K562 (cell line): ENCODE measurements at regions not wholly inside any gene's neighbourhood (a gene's known extent, or its start where the extent isn't known, plus 50 kb on each side); places are given as distances from the start of the nearest gene placed in this dataset.

Experiments
- CBFA2T2 ChIP-seq: fragments of 450-650 bp; conservative IDR thresholded peaks from 2 replicates; pipeline ENCODE4 v1.6.1; 2017; ENCODE audit warnings: mild to moderate bottlenecking
- CBX1 ChIP-seq: sonication (generic); IDR thresholded peaks from 2 replicates; pipeline ENCODE4 v1.6.1; 2016; ENCODE audit warnings: antibody characterized with exemption, low read depth, mild to moderate bottlenecking
- DACH1 ChIP-seq: fragments of 450-650 bp; IDR thresholded peaks from 2 replicates; pipeline ENCODE4 v1.6.1; 2018; ENCODE audit not compliant: partially characterized antibody
- FOXJ2 ChIP-seq: fragments of 200-800 bp; sonication (Bioruptor generic); IDR thresholded peaks from 2 replicates; pipeline ENCODE4 v1.6.1; 2016; ENCODE audit warnings: missing genetic modification characterization, missing compliant biosample characterization
- GTF3C2 ChIP-seq: IDR thresholded peaks from 3 replicates; pipeline ENCODE4 v1.6.1; 2011; ENCODE audit warnings: borderline replicate concordance, mild to moderate bottlenecking, moderate library complexity; ENCODE audit not compliant: insufficient read length; ENCODE audit errors: extremely low read depth
- KDM5B ChIP-seq: fragments of 200-600 bp; sonication (generic); IDR thresholded peaks from 2 replicates; pipeline ENCODE4 v1.6.1; 2012; ENCODE audit warnings: low read depth, mild to moderate bottlenecking, moderate library complexity, low read length, control low read depth, inconsistent platforms; ENCODE audit not compliant: insufficient replicate concordance
- KLF16 ChIP-seq: IDR thresholded peaks from 2 replicates; pipeline ENCODE4 v1.6.1; 2016; ENCODE audit warnings: antibody characterized with exemption
- PHB2 ChIP-seq: fragments of 450-650 bp; IDR thresholded peaks from 2 replicates; pipeline ENCODE4 v1.6.1; 2017; ENCODE audit warnings: low read depth
- RBM34 ChIP-seq: fragments of 200-400 bp; formaldehyde crosslinking; IDR thresholded peaks from 2 replicates; pipeline ENCODE4 v1.6.1; 2018; ENCODE audit warnings: low read length, borderline replicate concordance; ENCODE audit not compliant: insufficient read depth
- REST ChIP-seq, 2 experiments: fragments of 450-650 bp; formaldehyde crosslinking in 1 of 2; IDR thresholded peaks; 2 replicates each; pipeline versions ENCODE4 v1.4.0 to v1.6.1; 2014 to 2020; ENCODE audit warnings: mild to moderate bottlenecking in 2 of 2, borderline replicate concordance in 1 of 2, low read depth in 1 of 2
- RFX1 ChIP-seq: fragments of 450-650 bp; IDR thresholded peaks from 2 replicates; pipeline ENCODE4 v1.6.1; 2016; ENCODE audit warnings: mild to moderate bottlenecking, moderate library complexity
- RNF2 ChIP-seq: sonication (generic); IDR thresholded peaks from 2 replicates; pipeline ENCODE4 v1.6.1; 2016
- SMARCE1 ChIP-seq: fragments of 450-650 bp; IDR thresholded peaks from 2 replicates; pipeline ENCODE4 v1.7.1; 2016; ENCODE audit warnings: mild to moderate bottlenecking
- SOX6 ChIP-seq: fragments of 450-650 bp; IDR thresholded peaks from 2 replicates; pipeline ENCODE4 v1.6.1; 2014; ENCODE audit warnings: mild to moderate bottlenecking
- TSC22D4 ChIP-seq: fragments of 450-650 bp; IDR thresholded peaks from 2 replicates; pipeline ENCODE4 v1.6.1; 2016; ENCODE audit warnings: missing genetic modification characterization, missing biosample characterization, control low read depth
- USF2 ChIP-seq: sonication (generic); formaldehyde crosslinking; IDR thresholded peaks from 2 replicates; pipeline ENCODE4 v1.5.0; 2020; ENCODE audit warnings: missing genetic modification reagents
- XRCC4 ChIP-seq: IDR thresholded peaks from one replicate; pipeline ENCODE4 v1.6.1; 2011; ENCODE audit not compliant: insufficient read depth, insufficient read length; ENCODE audit errors: extremely low read depth
- YY1 ChIP-seq, 3 experiments: IDR thresholded peaks; 2 replicates each; pipeline ENCODE4 v1.6.1; 2011; ENCODE audit warnings: low read length in 2 of 3, mild to moderate bottlenecking in 2 of 3, moderate library complexity in 2 of 3, borderline replicate concordance in 1 of 3, control low read depth in 1 of 3, low read depth in 1 of 3; ENCODE audit not compliant: insufficient read depth in 3 of 3, insufficient replicate concordance in 2 of 3, control insufficient read depth in 1 of 3, insufficient read length in 1 of 3; ENCODE audit errors: extremely low read depth in 1 of 3

- TF ChIP-seq REST (IDR thresholded peaks at IDR 0.05; ENCODE audit: borderline replicate concordance) (peak; percentile 28), REST (CRISPR knock-in tag; IDR thresholded peaks at IDR 0.05; ENCODE audit: low read depth) (no peak), USF2 (CRISPR knock-in tag) (peak; percentile 79), RFX1 (peak; percentile 76), GTF3C2 (no peak), SOX6 (peak; percentile 77), YY1 (IDR thresholded peaks at IDR 0.05; ENCODE audit: borderline replicate concordance in 1 of 3, control insufficient read depth in 1 of 3, extremely low read depth in 1 of 3, insufficient read depth in 3 of 3, insufficient read length in 1 of 3, insufficient replicate concordance in 2 of 3, low read depth in 1 of 3, low read length in 2 of 3) (peak in 1 of 3 experiments; percentile 64), KDM5B (no peak), RNF2 (no peak), XRCC4 (no peak), CBX1 (no peak), PHB2 (no peak), KLF16 (no peak), SMARCE1 (no peak), TSC22D4 (no peak), FOXJ2 (peak; percentile 61; the same call in 1 of the 2 replicates), CBFA2T2 (0 out of 2 replicates have a peak, but pooled peaks have one; percentile 11), RBM34 (no peak), DACH1 (peak; percentile 65)
Observed at GRCh38 chr14:49991491-49991890, 98.6 kb downstream of the ARF6 start (continued).
